Endothelial cell of umbilical vein (primary cell): ENCODE measurements at regions not wholly inside any gene's neighbourhood (a gene's known extent, or its start where the extent isn't known, plus 50 kb on each side); places are given as distances from the start of the nearest gene placed in this dataset.

Experiments
- BruUV-seq: library from RNA; stranded (reverse); fragments of 400-500 nt; replicated peaks from 2 replicates; lab custom pipeline; 2021; lab: Mats Ljungman, UMichigan
- CTCF ChIA-PET: fragments of 300-600, 350-600 bp; sonication (Branson Sonifier 250); formaldehyde crosslinking; loops from one replicate; lab custom pipeline; 2021; ENCODE audit warnings: antibody characterized with exemption, inconsistent platforms; lab: Charles Lee
- POLR2A ChIA-PET: fragments of 300-600, 350-600 bp; sonication (Branson Sonifier 250); formaldehyde crosslinking; loops from one replicate; lab custom pipeline; 2021; ENCODE audit warnings: antibody characterized with exemption, inconsistent platforms; lab: Charles Lee
- DNase-seq: peaks from one replicate; pipeline ENCODE4 v3.0.0-alpha.2; 2011; ENCODE audit warnings: low read depth, low spot score
- FAIRE-seq: peaks from 2 replicates; lab custom pipeline; 2011; peaks lifted over from hg19 to GRCh38; lab: Jason Lieb, UNC
- H2AFZ ChIP-seq: 2 replicates; pipeline ENCODE4 v1.6.0; 2012; ENCODE audit warnings: low read depth, low read length, control low read depth, inconsistent platforms
- H3K27ac ChIP-seq: 2 replicates; pipeline ENCODE4 v1.5.1; 2011; ENCODE audit warnings: low read depth, mild to moderate bottlenecking, control low read depth, low read length, moderate library complexity; ENCODE audit not compliant: insufficient read depth
- H3K27me3 ChIP-seq, 2 experiments: 2 replicates each; pipeline versions ENCODE4 v1.6.0 to v1.6.1; 2011; ENCODE audit warnings: low read length in 2 of 2, mixed read lengths in 1 of 2; ENCODE audit not compliant: control insufficient read depth in 2 of 2, insufficient read depth in 2 of 2
- H3K36me3 ChIP-seq, 2 experiments: 2 replicates in 1 of 2; 3 replicates in 1 of 2; pipeline ENCODE4 v1.5.1; 2011; ENCODE audit warnings: low read length in 2 of 2, mild to moderate bottlenecking in 1 of 2, moderate library complexity in 1 of 2; ENCODE audit not compliant: control insufficient read depth in 2 of 2, insufficient read depth in 2 of 2; ENCODE audit errors: extremely low read depth in 1 of 2
- H3K4me1 ChIP-seq: 3 replicates; pipeline ENCODE4 v1.5.1; 2011; ENCODE audit warnings: mild to moderate bottlenecking, low read length; ENCODE audit not compliant: control insufficient read depth, insufficient read depth; ENCODE audit errors: extremely low read depth
- H3K4me2 ChIP-seq: 2 replicates; pipeline ENCODE4 v1.6.1; 2011; ENCODE audit warnings: low read length, control low read depth, mixed read lengths; ENCODE audit not compliant: insufficient read depth
- H3K4me3 ChIP-seq, 3 experiments: fragments of 200-600 bp in 1 of 3; sonication (generic), shearing (Covaris generic) in 1 of 3; replicated peaks in 1 of 3; 2 replicates each; pipeline ENCODE4 v1.5.1; 2011 to 2016; ENCODE audit warnings: control low read depth in 3 of 3, low read length in 3 of 3, mild to moderate bottlenecking in 2 of 3, inconsistent platforms in 1 of 3, low read depth in 1 of 3, moderate library complexity in 1 of 3; ENCODE audit not compliant: insufficient read depth in 1 of 3
- H3K79me2 ChIP-seq: 2 replicates; pipeline ENCODE4 v1.6.0; 2012; ENCODE audit warnings: low read length, inconsistent platforms; ENCODE audit not compliant: control insufficient read depth, insufficient read depth
- H3K9ac ChIP-seq: replicated peaks from 2 replicates; pipeline ENCODE3; 2011; ENCODE audit warnings: low read length, control low read depth; ENCODE audit not compliant: insufficient read depth; ENCODE audit errors: extremely low read depth
- H3K9me1 ChIP-seq: replicated peaks from 3 replicates; pipeline ENCODE4 v1.6.0; 2011; ENCODE audit warnings: mild to moderate bottlenecking, low read length; ENCODE audit not compliant: control insufficient read depth, insufficient read depth; ENCODE audit errors: extremely low read depth
- H3K9me3 ChIP-seq: replicated peaks from 2 replicates; pipeline ENCODE4 v1.5.1; 2012; ENCODE audit warnings: low read length, inconsistent platforms; ENCODE audit not compliant: control insufficient read depth, insufficient read depth
- H4K20me1 ChIP-seq: replicated peaks from 2 replicates; pipeline ENCODE3; 2011; ENCODE audit warnings: mild to moderate bottlenecking, low read length; ENCODE audit not compliant: control insufficient read depth, insufficient read depth; ENCODE audit errors: extremely low read depth
- CTCF ChIP-seq, 2 donors: IDR thresholded peaks; 1 replicate in 1 of 2; 2 replicates in 1 of 2; pipeline ENCODE4 v1.5.1; 2011; ENCODE audit warnings: low read length in 2 of 2, mild to moderate bottlenecking in 2 of 2, moderate library complexity in 2 of 2, control low read depth in 1 of 2, inconsistent platforms in 1 of 2, low read depth in 1 of 2; ENCODE audit not compliant: insufficient read depth in 1 of 2; ENCODE audit errors: extremely low read depth in 1 of 2
- FOS ChIP-seq: IDR thresholded peaks from 2 replicates; pipeline ENCODE4 v1.6.1; 2011; ENCODE audit warnings: mild to moderate bottlenecking, low read length, moderate library complexity, borderline replicate concordance; ENCODE audit not compliant: insufficient read depth
- MAX ChIP-seq: IDR thresholded peaks from 2 replicates; pipeline ENCODE4 v1.6.1; 2011; ENCODE audit not compliant: insufficient read depth, insufficient read length
- MYC ChIP-seq: IDR thresholded peaks from one replicate; pipeline ENCODE4 v1.6.1; 2011; ENCODE audit warnings: mild to moderate bottlenecking, low read depth, low read length
- POLR2AphosphoS5 ChIP-seq: IDR thresholded peaks from 2 replicates; pipeline ENCODE4 v1.6.1; 2012; ENCODE audit warnings: low read depth, mild to moderate bottlenecking, control low read depth, low read length, moderate library complexity; ENCODE audit not compliant: insufficient read depth
- dilution Hi-C: fragments of 300-500 bp; cut with MboI; formaldehyde crosslinking; loops from one replicate; pipeline ENCODE4 v1.15.0; 2019; ENCODE audit warnings: low sequenced_read_pairs; ENCODE audit not compliant: extremely low pct_ligation_motif_present
- intact Hi-C: fragments of 100-400 bp; cut with micrococcal nuclease; formaldehyde crosslinking; loops from one replicate; pipeline ENCODE4 v1.10.0; 2022

GRCh38 chr7:90053094-90053493 lies 101.2 kb upstream of the STEAP1 start:
- no peak for FAIRE-seq

More at GRCh38 chr7:90053094-90053493, 101.2 kb upstream of the STEAP1 start:
- H3K4me2 ChIP-seq, result no peak overlapping the region
- no peaks in the 10 kb centered on the region for H4K20me1 ChIP-seq
- no peaks in the 10 kb centered on the region for H3K9me3 ChIP-seq
- POLR2A ChIA-PET, result no interaction called here
- H3K27me3 ChIP-seq, result no peaks in the 10 kb centered on the region
- dilution Hi-C loops, result no loop called here
- H3K36me3 ChIP-seq, result no peaks in the 10 kb centered on the region
- no peaks in the 10 kb centered on the region for H3K4me1 ChIP-seq
- no peaks in the 10 kb centered on the region for H3K79me2 ChIP-seq
- intact Hi-C loops, result no loop called here
- CTCF ChIA-PET, result no interaction called here
- H3K4me3 ChIP-seq, result no peak overlapping the region
- no peak for DNase-seq
- no peaks in the 10 kb centered on the region for H3K9me1 ChIP-seq
- TF ChIP-seq POLR2AphosphoS5 (no peak), FOS (no peak), CTCF (IDR thresholded peaks at IDR 0.05; ENCODE audit: extremely low read depth in 1 of 2, insufficient read depth in 1 of 2, low read depth in 1 of 2, low read length in 2 of 2) (no peak), MYC (no peak), MAX (no peak)
- H2AFZ ChIP-seq, result no peak overlapping the region
- no peak overlapping the region for H3K27ac ChIP-seq
- BruUV-seq, result no TSS peak
- no peak overlapping the region for H3K9ac ChIP-seq
